ENCODE measurements at regions not wholly inside any gene's neighbourhood (a gene's known extent, or its start where the extent isn't known, plus 50 kb on each side); places are given as distances from the start of the nearest gene placed in this dataset.
"Not testable (repeated sequence)": the region's sequence is repeated elsewhere in the genome, so short reads cannot be mapped to it uniquely, and the experiment has no call there.

DNA sequence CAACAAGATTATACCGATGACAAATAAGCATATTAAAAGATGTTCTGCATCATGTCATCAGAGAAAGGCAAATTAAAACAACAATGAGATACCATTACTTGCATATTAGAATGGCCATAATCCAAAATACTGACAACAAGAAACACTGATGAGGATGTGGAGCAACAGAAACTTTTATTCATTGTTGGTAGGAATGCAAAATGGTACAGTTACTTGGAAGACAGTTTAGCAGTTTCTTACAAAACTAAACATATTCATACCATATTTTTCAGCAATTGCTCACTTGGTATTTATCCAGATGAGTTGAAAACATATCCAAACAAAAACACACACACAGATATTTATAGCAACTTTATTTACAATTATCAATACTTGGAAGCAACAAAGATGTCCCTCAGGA, 160.9 kb upstream of the MME start:
- H3K27ac ChIP-seq (ENCODE audit: low read length in 2 of 2): no peak overlapping the region
- Mint-ChIP-seq H3K4me3 (no peak overlapping the region), H3K4me1 (no peaks in the 10 kb centered on the region), H3K27ac (no peak overlapping the region), H3K27me3 (no peaks in the 10 kb centered on the region), H3K9me3 (ENCODE audit: insufficient read depth) (peaks cover 10% of the 10 kb centered on the region)
- H3K4me2 ChIP-seq (replicated peaks; ENCODE audit: low read depth, low read length, poor library complexity, severe bottlenecking): no peak overlapping the region
- H3K4me3 ChIP-seq (ENCODE audit: control extremely low read depth in 1 of 5, extremely low read depth in 1 of 5, insufficient read depth in 1 of 5, low read depth in 2 of 5, low read length in 4 of 5): no peak overlapping the region
- H3K9me3 ChIP-seq (ENCODE audit: control extremely low read depth in 1 of 3, control insufficient read depth in 2 of 3, insufficient read depth in 1 of 3, low read length in 2 of 3): peaks cover 1 to 9% (median 3%) of the 10 kb centered on the region in 3 donors
- no peak overlapping the region for H3K9ac ChIP-seq (ENCODE audit: low read length)
- no peak for DNase-seq
- intact Hi-C loops (cut with micrococcal nuclease): no loop called here
- ATAC-seq (ENCODE audit: low read depth): no peak
- no peaks in the 10 kb centered on the region for H3K4me1 ChIP-seq (ENCODE audit: control insufficient read depth in 2 of 2, insufficient read depth in 2 of 2, low read length in 2 of 2)
- WGBS (ENCODE audit: insufficient coverage): no CpG with 5 or more reads among the region's 1 CpG
- CTCF ChIA-PET: no interaction called here
- no peaks in the 10 kb centered on the region for H3K36me3 ChIP-seq (replicated peaks in 1 of 2; ENCODE audit: control extremely low read depth in 1 of 2, control insufficient read depth in 1 of 2, extremely low read depth in 1 of 2, insufficient read depth in 2 of 2, low read length in 1 of 2)
- no peaks in the 10 kb centered on the region for H3K27me3 ChIP-seq (replicated peaks in 1 of 4; ENCODE audit: control extremely low read depth in 1 of 4, control insufficient read depth in 3 of 4, insufficient read depth in 4 of 4, low read length in 3 of 4)
- POLR2A ChIA-PET: no interaction called here
- H2AFZ ChIP-seq (ENCODE audit: insufficient read depth, low read depth, low read length, poor library complexity, severe bottlenecking): no peak overlapping the region
- TF ChIP-seq EZH2 (IDR thresholded peaks at IDR 0.05; ENCODE audit: borderline replicate concordance, insufficient read depth, low read depth, low read length, poor library complexity, severe bottlenecking): no peak
- TF ChIP-seq CTCF (IDR thresholded peaks at IDR 0.05): no peak
- H3K79me2 ChIP-seq (ENCODE audit: control insufficient read depth, insufficient read depth, low read length): no peaks in the 10 kb centered on the region
- no peaks in the 10 kb centered on the region for H4K20me1 ChIP-seq (ENCODE audit: control insufficient read depth, insufficient read depth, low read length, poor library complexity, severe bottlenecking)

DNA sequence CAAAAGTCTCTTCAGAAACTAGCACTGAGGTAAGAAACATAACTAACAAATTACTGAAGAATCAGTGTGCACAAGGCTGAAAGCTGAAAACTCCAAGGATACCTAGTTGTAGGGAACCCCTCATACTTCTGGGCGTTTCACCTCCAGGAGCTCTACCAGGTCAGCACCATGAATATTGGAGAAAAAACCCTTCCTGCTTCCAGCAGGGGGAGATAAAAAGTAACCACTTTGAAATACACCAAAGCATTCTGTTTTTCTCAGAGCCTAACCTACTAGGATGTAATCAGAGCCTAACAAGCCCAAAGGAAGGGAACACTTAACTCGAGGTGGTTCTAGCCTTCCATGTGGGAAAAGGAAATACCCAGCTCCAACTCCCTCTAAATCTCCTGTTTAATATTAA, 175.8 kb upstream of the MME start:
- Mint-ChIP-seq H3K4me1 (no peaks in the 10 kb centered on the region), H3K9me3 (ENCODE audit: insufficient read depth) (peaks cover under 1% of the 10 kb centered on the region), H3K4me3 (no peak overlapping the region), H3K27me3 (no peaks in the 10 kb centered on the region), H3K27ac (no peak overlapping the region)
- TF ChIP-seq CTCF (IDR thresholded peaks at IDR 0.05): peak; percentile 16
- TF ChIP-seq EZH2 (IDR thresholded peaks at IDR 0.05; ENCODE audit: borderline replicate concordance, insufficient read depth, low read depth, low read length, poor library complexity, severe bottlenecking): no peak
- Histone ChIP-seq H3K27me3 (replicated peaks in 1 of 4; ENCODE audit: control extremely low read depth in 1 of 4, control insufficient read depth in 3 of 4, insufficient read depth in 4 of 4, low read length in 3 of 4) (no peaks in the 10 kb centered on the region), H3K4me3 (ENCODE audit: control extremely low read depth in 1 of 5, extremely low read depth in 1 of 5, insufficient read depth in 1 of 5, low read depth in 2 of 5, low read length in 4 of 5) (no peak overlapping the region), H3K4me1 (ENCODE audit: control insufficient read depth in 2 of 2, insufficient read depth in 2 of 2, low read length in 2 of 2) (no peaks in the 10 kb centered on the region), H3K36me3 (replicated peaks in 1 of 2; ENCODE audit: control extremely low read depth in 1 of 2, control insufficient read depth in 1 of 2, extremely low read depth in 1 of 2, insufficient read depth in 2 of 2, low read length in 1 of 2) (no peaks in the 10 kb centered on the region), H2AFZ (ENCODE audit: insufficient read depth, low read depth, low read length, poor library complexity, severe bottlenecking) (peak overlapping the region; percentile 2), H3K27ac (ENCODE audit: low read length in 2 of 2) (no peak overlapping the region), H4K20me1 (ENCODE audit: control insufficient read depth, insufficient read depth, low read length, poor library complexity, severe bottlenecking) (no peaks in the 10 kb centered on the region), H3K9me3 (ENCODE audit: control extremely low read depth in 1 of 3, control insufficient read depth in 2 of 3, insufficient read depth in 1 of 3, low read length in 2 of 3) (no peaks in the 10 kb centered on the region), H3K9ac (ENCODE audit: low read length) (no peak overlapping the region), H3K79me2 (ENCODE audit: control insufficient read depth, insufficient read depth, low read length) (no peaks in the 10 kb centered on the region), H3K4me2 (replicated peaks; ENCODE audit: low read depth, low read length, poor library complexity, severe bottlenecking) (no peak overlapping the region)
- intact Hi-C loops (cut with micrococcal nuclease): no loop called here
- ChIA-PET POLR2A (no interaction called here), CTCF (interaction anchor here (1.3 kb wide), 1 partner anchor 418 kb away, joined by 4 read pairs; no protein-coding TSS in a partner anchor)
- ATAC-seq (ENCODE audit: low read depth) (no peak), DNase-seq (no peak)
- WGBS (ENCODE audit: insufficient coverage): no CpG with 5 or more reads among the region's 2 CpGs

DNA sequence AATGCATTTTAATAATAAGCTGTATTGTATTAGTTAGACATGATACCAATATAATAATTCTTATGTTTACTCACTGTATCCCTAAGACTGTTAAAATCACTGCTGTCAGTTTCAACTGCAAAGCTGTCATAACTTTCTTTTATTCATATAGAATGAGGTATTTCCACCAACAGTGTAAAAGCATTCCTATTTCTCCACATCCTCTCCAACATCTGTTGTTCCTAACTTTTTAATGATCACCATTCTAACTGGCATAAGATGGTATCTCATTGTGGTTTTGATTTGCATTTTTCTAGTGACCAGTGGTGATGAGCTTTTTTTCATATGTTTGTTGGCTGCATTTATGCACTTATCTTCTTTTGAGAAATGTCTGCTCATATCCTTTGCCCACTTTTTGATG, 177.6 kb upstream of the MME start:
- H3K9me3 Mint-ChIP-seq (ENCODE audit: insufficient read depth); H3K9me3 ChIP-seq (ENCODE audit: control extremely low read depth in 1 of 3, control insufficient read depth in 2 of 3, insufficient read depth in 1 of 3, low read length in 2 of 3); H3K27ac Mint-ChIP-seq; ATAC-seq (ENCODE audit: low read depth); H3K4me1 Mint-ChIP-seq; POLR2A ChIA-PET; H3K27me3 ChIP-seq (replicated peaks in 1 of 4; ENCODE audit: control extremely low read depth in 1 of 4, control insufficient read depth in 3 of 4, insufficient read depth in 4 of 4, low read length in 3 of 4); H3K27me3 Mint-ChIP-seq; H3K4me2 ChIP-seq (replicated peaks; ENCODE audit: low read depth, low read length, poor library complexity, severe bottlenecking); H2AFZ ChIP-seq (ENCODE audit: insufficient read depth, low read depth, low read length, poor library complexity, severe bottlenecking); DNase-seq; H3K4me3 Mint-ChIP-seq; intact Hi-C loops (cut with micrococcal nuclease); H3K36me3 ChIP-seq (replicated peaks in 1 of 2; ENCODE audit: control extremely low read depth in 1 of 2, control insufficient read depth in 1 of 2, extremely low read depth in 1 of 2, insufficient read depth in 2 of 2, low read length in 1 of 2); H3K9ac ChIP-seq (ENCODE audit: low read length); H4K20me1 ChIP-seq (ENCODE audit: control insufficient read depth, insufficient read depth, low read length, poor library complexity, severe bottlenecking); CTCF ChIA-PET; H3K4me1 ChIP-seq (ENCODE audit: control insufficient read depth in 2 of 2, insufficient read depth in 2 of 2, low read length in 2 of 2); H3K79me2 ChIP-seq (ENCODE audit: control insufficient read depth, insufficient read depth, low read length); H3K4me3 ChIP-seq (ENCODE audit: control extremely low read depth in 1 of 5, extremely low read depth in 1 of 5, insufficient read depth in 1 of 5, low read depth in 2 of 5, low read length in 4 of 5); H3K27ac ChIP-seq (ENCODE audit: low read length in 2 of 2): not testable (repeated sequence)

All from B cell (primary cell).